Activated effector memory CD4-positive, alpha-beta T cell treated with Interleukin-2 at 50 U/mL for 16 hours (primary cell): ENCODE measurements at regions not wholly inside any gene's neighbourhood (a gene's known extent, or its start where the extent isn't known, plus 50 kb on each side); places are given as distances from the start of the nearest gene placed in this dataset.
"Not testable (repeated sequence)": the region's sequence is repeated elsewhere in the genome, so short reads cannot be mapped to it uniquely, and the experiment has no call there.

Source experiments
- DNase-seq: peaks from one replicate; pipeline ENCODE4 v3.0.0-alpha.2; 2020

DNA sequence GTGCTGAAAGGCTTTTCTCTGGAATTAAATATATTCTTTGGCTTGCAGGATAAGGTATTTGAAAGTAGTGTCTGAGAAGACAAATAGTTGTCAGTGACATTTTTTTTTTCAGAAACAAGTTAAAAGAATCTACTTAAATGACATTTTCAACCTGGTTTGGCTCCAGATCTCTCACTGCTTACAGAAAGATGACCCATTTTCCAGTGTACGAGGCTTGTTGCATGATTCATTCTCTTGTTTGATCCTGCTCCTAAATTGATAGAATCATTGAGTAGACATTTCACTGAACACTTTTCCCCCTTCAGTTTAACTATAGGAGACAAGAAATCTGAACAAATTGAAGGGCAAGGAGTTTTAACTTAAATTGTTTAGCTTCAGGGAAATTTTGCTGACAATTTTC is 546.1 kb downstream of the ZNF608 start:
- no peak for DNase-seq

DNA sequence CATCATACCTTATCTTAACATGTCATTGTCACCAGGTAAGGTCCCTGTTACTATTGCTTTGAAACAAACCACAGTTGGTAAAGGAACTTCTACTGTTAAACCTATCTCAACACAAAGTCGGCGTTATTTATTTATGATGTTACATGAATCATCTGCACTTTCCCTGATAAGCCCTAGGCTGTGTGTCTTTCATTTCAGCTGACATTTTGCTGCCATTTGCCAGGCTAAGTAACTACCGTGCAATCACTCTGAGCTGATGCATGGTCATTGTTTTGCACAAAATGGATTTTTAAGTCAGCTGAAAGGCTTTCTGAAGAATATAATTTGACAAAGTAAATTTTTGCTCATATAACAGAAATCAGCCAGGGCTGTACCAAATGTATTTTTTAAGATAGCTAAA is 546.5 kb downstream of the ZNF608 start:
- no peak for DNase-seq

DNA sequence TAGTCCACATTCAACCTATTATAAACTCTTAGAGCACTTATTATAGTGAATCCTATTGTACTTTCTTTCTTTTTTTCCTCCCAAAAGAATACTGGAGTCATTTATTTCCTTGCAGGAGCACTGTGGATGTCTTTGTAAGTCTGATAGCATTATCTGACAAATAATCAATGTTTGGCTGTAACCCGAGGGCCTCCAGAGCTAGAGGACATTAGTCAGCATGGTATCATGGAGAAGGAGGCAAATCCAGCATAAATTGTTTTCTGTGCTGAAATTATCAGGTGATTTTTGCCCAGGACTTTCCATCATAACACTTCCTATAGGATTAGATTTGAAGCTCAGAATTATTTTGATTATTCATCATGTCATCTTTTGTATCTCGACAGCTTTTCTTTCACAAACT is 551.0 kb downstream of the ZNF608 start:
- DNase-seq = no peak

DNA sequence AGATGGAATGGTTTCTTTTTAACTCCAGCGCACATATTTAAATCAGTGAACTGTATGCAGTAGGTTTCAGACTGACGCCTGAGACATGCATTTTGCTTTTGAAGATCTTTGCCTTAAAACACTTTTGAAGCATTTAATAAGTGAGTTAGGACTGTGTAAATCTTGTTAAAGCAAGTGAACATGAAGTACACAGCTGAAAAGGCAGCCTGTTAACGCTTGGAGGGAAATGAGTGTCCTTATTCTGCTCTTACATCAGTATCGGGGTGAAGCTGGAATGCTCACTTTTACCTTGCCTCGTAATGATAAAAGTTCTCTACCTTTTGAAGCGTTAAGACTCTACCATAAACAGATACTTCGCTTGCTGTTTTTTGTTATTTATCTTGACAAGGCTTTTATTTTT is 552.2 kb downstream of the ZNF608 start:
- no peak for DNase-seq

DNA sequence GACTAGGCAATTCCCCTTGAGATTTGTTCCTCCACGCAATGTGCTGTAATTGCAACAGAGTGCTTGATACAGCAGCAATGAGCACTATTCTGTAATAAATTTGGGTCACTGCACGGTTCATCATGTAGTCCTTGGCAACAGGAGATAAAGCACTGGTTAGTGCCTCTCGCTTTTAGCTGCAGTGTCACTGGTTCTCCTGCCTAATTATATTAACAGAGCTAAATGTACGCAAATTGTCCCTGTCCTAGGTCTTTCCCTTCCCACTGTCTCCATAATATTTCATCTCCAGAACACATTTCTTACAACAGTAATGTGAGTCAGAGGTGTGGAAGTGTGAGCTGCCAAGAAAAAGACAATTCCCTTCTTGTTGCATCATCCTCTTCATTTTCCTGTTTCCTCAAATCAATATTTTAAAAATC is 553.1 kb downstream of the ZNF608 start:
- DNase-seq = no peak

DNA sequence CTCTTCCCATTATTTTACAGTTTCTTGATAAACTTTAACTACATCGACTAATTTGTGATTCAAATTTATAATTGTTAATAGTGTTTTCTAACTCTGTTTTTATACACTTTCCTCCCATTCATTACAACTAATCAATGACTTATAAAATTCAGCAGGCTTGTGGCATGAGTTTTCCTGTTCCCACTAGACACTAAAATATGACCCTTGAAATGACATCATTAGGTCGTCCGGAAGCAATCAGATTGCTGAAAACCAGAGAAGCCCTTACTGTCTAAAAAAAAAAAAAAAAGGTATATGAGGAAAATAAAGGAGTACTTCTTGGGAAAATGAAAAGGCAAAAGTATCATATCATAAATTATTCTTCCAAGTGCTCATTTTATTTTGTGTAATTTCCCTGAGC is 553.7 kb downstream of the ZNF608 start:
- no peak for DNase-seq

DNA sequence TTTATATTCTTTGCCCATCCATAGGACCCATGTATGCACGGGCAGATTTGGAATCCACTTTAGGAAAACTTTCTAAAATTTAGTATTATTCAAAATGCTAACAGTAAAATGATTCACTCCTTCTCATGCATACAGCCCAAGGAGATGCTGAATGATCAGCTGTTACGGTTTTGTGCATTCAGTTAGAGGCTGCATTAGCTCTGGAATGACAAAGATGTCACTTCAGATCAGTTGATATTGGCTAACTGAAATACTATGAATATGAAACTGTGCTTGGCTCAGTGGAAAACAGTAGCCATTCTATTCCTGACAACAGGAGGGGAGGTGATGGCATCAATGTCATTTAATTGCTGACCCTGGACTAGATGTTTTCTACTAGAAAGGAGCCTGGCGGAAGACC is 560.7 kb downstream of the ZNF608 start:
- DNase-seq = no peak

DNA sequence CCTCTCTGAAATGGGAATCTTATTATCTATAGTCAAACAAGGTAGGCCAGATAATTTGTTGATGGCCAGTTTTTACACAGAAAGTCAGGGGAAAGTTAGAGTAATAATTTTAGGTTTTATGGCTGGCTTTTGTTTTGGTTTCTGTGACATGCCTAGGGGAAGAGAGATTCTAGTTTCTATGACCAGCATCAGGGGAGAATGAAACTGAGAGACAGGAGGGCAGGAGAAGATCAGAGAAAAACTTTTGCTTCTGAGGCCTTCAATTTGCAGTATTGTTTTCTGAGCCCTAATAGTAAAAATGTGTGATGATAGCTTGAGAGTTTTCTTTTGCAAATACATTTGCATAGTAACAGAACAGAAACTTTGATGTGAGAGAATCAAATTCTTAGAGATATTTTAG is 564.3 kb downstream of the ZNF608 start:
- no peak for DNase-seq

DNA sequence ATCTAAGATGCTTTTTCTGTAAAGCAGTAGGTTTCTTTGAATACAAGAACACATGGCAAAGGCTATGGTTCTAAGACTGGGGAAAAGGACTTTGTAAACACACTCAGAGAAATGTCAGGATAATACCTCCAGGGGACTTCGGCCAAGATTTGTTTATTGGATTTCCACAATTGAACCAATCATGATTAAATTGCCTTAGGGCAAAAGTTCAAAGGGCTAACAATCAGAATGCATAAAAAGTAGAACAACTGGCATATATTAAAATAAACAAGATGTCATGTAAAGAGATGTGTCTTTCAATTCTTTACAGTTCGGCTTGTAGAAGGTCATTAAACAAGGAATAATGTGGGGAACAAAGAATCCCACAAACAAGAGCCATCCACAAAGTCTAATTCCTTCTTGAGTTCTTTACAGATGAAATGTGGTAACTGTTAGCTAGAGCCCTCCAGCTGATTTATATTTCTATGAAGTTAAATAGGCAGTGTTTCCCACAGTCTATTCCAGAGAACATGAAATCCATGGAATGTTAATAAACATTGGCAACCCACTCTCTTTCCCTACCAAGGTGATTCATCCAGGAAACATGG is 565.5 kb downstream of the ZNF608 start:
- DNase-seq = no peak

DNA sequence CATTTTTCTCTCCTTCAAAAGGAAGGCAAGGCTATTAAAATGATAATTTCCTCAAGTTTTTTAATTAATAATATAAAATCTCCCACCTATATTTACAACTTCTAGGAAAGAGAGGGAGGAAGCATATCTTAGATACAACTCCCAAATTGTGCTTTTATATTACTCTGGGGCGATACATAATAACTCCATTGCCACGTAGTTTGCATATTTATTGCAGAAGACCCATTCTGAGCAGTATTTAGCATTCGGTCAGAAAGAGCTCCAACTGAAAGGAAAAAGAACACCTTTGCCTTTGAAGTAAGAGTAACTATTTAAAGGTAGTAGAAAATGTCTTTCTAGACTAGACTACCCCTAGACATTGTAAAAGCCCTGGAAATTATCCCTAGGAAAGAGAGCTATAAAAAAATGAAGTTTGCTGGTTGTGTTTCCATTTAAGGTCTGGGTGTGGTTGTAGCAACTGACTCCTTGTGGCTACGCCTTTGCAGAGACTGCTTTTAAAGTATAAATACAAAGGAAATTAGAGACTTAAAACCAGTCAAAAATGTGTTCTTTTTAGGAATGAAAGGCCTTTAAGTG is 566.1 kb downstream of the ZNF608 start:
- no peak for DNase-seq

DNA sequence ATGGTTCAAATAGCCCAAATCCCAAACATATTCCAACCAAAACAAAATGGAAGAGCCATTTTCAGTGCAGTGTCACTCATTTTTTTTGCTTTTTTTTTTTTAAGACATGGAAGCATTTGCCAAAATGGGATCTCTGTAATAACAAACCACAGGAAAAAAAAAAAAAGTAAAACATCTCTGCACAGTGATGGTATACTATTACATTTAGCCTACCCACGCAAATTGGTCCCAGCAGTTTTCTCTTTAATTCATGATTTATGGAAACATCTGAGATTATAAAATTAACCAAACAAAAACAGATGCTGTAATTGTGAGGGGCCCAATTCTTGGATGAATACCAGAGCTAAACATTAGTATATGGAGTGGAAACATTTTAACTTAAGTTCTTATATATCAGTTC is 566.6 kb downstream of the ZNF608 start:
- DNase-seq = no peak

DNA sequence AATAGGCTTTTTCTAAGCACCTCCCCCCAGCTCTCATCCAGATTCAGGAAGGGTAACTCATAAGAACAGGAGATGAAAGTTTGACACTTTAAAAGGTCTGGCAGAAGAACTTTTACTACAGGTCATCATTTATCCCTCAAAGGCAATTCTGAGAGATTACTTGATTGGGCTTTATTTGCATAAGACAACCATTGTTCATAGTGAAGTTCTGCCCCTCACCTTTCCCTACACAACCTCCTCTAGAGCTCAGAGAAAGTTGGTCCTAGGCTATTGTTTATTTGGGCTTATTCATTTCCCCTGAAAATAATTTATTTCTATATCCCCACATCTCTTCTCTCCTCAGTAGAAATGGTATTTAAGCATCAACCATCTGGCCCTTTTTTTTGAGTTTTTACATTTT is 568.4 kb downstream of the ZNF608 start:
- DNase-seq = no peak

DNA sequence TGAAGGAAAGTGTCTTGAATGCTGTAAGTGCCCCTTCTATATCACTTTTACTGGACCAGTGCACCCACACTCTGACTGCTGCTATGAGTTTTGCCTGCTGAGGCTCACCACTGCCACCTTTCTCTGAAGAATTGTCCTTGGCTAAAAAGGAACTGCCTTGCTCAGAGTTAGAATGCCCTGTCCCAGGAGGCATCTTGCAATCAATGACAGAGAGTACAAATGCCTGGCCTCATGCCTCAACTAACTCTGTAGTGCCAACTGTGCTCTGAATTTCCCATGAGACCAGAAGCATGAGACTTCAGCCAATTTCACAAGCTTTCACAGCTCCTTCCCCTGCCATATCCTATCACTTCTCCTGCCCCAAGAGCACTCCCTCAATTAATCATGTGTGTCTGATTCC is 569.7 kb downstream of the ZNF608 start:
- DNase-seq = no peak

DNA sequence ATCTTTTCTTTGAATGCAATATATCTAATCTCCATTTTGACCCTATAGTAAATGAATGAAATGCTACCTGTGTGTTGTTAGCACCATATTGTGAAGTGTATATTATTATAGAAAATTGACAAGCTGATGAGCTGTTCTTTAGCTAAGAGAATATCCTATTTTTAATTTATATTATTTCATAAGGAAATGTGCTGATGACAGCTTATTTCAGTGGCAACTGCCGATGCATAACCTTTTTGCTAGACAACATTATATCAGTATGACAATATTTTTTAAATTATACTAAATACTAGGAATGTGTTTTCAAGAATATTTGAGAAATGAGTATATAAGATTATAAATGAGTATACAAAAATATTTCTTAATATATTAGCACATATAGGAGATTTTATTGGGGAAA is 573.1 kb downstream of the ZNF608 start:
- DNase-seq = no peak

DNA sequence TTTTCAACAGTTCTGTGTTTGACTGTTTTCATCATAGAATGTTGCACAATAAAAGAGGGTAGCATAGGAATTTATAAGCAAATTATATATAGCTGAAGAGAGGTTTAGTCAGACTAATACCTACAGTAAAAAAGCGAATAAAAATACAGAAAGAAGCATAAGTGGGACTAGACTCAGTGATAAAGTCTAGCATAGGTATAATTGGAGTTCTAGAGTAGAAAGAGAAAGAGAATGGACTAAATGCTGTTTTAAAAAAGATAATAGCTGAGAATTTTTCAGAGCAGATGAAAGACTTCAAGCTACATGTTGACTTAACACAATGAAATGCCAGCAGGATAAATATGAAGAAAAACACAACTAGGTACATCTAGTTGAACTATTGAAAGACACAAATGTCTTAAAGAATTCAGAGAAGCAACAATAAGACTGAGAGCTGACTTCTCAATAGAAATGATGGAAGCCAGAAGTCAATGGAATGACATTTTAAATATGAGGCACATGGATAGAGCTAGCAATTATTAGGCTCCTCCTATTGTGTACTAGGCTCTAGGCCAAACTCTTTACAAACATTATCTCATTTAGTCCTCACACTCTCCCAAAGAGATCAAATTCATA is 573.9 kb downstream of the ZNF608 start:
- no peak for DNase-seq

DNA sequence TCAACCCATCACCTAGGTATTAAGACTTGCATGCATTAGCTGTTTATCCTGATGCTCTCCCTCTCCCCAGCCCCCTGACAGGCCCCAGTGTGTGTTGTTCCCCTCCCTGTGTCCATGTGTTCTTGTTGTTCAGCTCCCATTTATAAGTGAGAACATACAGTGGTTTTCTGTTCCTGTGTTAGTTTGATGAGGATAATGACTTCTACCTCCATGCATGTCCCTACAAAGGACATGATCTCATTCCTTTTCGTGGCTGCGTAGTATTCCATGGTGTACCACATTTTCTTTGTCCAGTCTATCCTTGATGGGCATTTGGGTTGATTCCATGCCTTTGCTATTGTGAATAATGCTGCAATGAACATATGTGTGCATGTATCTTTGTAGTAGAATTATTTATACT is 578.3 kb downstream of the ZNF608 start:
- not testable (repeated sequence) for DNase-seq

DNA sequence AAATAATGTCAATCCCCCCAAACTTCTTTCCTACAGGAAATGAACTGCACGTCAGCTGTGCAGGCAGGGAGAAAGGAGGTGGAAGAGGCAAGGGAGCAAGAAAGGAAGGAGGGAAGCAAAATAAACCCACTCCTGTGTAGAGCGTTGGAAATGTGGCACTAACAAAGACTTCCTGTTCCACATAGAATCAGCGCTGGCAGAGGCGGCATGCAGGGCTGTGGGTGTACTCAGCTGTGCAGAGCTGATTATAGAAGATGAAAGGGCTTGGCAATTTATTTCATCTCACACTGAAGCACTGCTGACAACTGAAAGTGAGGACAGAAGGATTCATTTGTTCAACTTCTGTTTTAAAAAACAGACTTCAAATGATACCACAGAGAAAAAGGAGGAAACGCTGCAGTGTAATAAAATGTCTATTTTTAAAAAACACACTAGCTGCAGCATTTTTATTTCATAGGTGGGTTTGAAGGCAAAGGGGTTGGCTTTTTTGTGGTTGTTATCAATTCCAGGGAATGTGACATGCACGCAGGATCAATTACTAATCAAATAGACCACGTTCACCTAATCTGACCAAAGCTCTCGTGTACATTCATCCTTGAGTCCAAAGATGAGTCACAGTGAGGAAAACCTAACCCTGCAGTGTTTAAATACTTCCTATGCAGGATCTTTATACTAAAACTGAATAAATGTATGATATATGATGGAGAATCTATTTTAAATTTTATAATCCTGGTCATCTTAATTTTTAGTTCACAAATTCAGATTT is 583.5 kb downstream of the ZNF608 start:
- no peak for DNase-seq

DNA sequence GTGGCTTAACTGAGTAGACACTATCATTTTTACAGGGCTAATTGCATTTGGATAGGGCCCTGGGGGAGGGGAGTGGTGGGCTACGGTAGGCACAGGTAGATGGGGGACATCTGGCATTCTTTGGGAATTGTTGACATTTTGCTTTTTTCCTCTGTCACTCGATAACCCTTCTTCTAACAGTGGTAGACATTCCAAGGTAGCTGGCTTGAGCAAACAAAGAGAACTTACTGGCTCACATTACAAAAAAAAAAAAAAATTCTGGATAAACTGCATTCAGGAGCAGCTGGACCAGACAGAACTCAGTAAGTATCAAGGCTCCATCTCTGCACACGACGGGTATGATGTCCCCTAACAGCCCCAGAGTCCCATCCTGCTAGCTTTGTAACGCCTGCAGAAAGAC is 585.2 kb downstream of the ZNF608 start:
- DNase-seq = no peak

DNA sequence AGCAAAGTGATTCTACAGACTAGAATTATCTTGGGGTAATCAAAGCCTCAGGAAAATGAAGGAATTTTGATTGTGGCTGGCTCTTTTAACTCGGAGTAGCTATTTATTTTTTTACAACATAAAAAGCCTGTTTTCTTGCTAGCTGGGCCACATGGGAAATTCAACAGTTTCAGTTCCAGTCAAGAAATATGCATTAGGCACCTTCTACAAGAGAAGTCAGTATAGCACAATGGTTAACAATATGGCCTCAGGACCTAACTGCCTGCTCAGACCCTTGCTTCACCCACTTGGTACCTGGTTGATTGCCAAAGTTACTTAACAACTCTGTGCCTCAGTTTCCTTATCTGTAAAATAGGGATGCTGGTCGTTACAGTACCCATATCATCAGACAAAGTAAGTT is 586.2 kb downstream of the ZNF608 start:
- no peak for DNase-seq

DNA sequence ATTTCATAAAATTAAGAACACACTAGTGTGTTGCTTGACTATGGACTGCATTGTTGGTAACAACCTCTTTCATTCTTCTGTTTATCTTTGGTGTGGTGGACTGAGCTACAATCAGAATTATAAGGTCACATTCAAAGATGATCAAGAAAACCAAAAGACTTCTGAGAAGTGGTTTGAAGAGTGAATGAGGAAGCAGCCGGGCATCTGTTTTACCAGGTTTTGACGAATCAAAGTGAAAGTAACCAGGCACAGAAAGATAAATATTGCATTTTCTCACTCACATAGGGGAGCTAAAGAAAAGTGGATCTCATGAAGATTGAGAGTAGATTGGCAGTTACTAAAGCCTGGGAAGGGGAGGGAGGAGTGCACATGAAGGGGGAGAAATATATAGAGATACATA is 589.1 kb downstream of the ZNF608 start:
- no peak for DNase-seq

DNA sequence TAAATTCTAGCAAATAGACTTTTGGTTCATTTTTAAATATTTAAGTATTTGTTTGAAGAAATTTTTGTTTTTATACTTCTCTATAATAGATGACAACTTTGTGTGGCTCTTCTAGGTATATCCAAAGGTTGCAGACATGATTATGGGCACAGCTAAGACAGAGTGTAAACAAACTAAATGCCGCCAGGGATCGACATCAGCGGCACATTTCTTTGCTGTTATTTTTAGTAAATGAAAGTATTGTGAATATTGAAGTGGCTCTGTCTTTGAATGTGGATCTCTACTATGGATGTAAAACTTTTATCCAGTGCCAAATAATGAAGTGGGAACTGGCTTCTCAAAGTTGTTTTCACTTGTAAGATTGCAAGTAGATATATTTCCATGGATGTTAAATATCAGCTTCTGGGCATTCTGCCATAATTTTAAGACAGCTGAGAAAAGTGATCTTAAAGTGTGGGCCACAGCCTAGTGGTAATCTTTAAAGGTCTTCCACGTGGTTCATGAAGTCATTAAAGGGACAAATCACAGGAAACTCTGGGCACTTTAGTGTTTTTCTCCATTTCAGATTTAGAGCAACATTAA is 589.9 kb downstream of the ZNF608 start:
- DNase-seq = no peak

DNA sequence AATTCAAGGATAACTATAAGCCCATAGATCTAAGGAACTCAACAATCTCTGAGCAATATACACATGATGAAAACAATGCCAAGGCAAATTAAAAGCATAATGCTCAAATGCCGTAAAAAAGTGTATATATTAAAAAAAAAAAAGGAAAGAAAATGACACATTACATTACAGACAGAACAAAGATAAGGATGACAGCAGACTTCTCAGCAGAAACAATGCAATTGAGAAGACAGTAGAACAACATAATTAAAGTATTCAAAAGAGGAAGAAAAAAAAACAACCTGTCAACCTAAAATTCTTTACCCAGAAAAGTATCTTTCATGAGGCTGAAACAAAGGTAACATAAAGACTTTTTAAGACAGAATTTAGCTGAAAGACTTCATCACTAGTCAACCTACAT is 591.7 kb downstream of the ZNF608 start:
- no peak for DNase-seq

DNA sequence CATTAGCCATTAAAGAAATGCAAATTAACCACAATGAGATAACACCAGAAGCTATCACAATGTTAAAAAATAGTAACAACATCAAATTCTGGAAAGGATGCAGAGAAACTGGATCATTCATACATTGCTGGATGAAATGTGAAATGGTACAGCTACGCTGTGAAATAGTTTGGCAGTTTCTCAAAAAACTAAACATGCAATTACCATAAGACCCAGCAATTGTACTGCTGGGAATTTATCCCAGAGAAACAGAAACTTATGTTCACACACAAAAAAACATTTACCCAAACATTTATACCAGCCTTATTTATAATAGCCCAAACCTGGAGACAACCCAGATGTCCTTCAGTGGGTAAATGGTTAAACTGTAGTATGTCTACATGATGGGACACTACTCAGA is 592.9 kb downstream of the ZNF608 start:
- DNase-seq = no peak

DNA sequence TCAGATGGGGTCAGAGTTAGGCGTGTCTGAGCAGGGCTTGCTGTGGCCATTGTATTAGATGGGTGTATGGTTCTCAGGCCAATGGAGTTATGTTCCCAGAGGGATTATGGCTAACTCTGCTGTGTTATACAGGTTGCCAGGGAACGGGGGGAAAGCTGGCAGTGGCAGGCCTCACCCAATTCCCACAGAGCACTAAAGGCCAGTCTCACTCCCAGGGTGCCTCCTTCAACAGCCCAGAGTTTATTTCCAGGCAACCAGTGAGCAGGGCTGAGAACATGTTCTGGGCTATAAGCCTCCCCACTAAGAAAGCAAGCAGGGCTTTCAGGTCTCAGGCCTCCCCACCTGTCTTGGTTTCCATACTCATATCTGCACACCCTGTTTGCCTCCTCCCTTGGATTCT is 597.9 kb downstream of the ZNF608 start:
- DNase-seq = no peak
